M059J (cell line): ENCODE measurements at regions not wholly inside any gene's neighbourhood (a gene's known extent, or its start where the extent isn't known, plus 50 kb on each side); places are given as distances from the start of the nearest gene placed in this dataset.

Experiments
- DNase-seq: peaks from one replicate; pipeline ENCODE4 v3.0.0-alpha.2; 2012; ENCODE audit warnings: low read depth

- peak; percentile 3 for DNase-seq
These were observed 143.2 kb upstream of the RET start for GRCh38 chr10:42933448-42934340.

GRCh38 chr10:42934351-42934811, 142.5 kb upstream of the RET start:
- no peak for DNase-seq

- no peak for DNase-seq
These were observed 142.0 kb upstream of the RET start for GRCh38 chr10:42934842-42935241.

GRCh38 chr10:42935466-42935865, 141.4 kb upstream of the RET start:
- no peak for DNase-seq

- DNase-seq = no peak
These were observed 140.3 kb upstream of the RET start for GRCh38 chr10:42936580-42936979.

GRCh38 chr10:42937048-42937447, 139.8 kb upstream of the RET start:
- no peak for DNase-seq

- DNase-seq = no peak
These were observed 139.2 kb upstream of the RET start for GRCh38 chr10:42937649-42938180.

GRCh38 chr10:42938351-42938750, 138.5 kb upstream of the RET start:
- DNase-seq = no peak

- DNase-seq = no peak
These were observed 137.6 kb upstream of the RET start for GRCh38 chr10:42939237-42939636.

GRCh38 chr10:42939685-42940366, 137.0 kb upstream of the RET start:
- no peak for DNase-seq

GRCh38 chr10:42940487-42941294, 136.2 kb upstream of the RET start:
- DNase-seq = no peak

GRCh38 chr10:42941295-42941644, 135.6 kb upstream of the RET start:
- no peak for DNase-seq

GRCh38 chr10:42941790-42942189, 135.1 kb upstream of the RET start:
- no peak for DNase-seq

- DNase-seq = no peak
These were observed 134.5 kb upstream of the RET start for GRCh38 chr10:42942279-42942950.

- DNase-seq = no peak
These were observed 133.6 kb upstream of the RET start for GRCh38 chr10:42943025-42943818.

- no peak for DNase-seq
These were observed 128.8 kb upstream of the RET start for GRCh38 chr10:42948040-42948439.

- DNase-seq = no peak
These were observed 127.6 kb upstream of the RET start for GRCh38 chr10:42949287-42949686.

GRCh38 chr10:42950606-42951485, 126.0 kb upstream of the RET start:
- DNase-seq = no peak

- DNase-seq = no peak
These were observed 125.2 kb upstream of the RET start for GRCh38 chr10:42951486-42952251.
